GM13977 (cell line): ENCODE measurements at regions not wholly inside any gene's neighbourhood (a gene's known extent, or its start where the extent isn't known, plus 50 kb on each side); places are given as distances from the start of the nearest gene placed in this dataset.
A peak's percentile ranks its signal among the peaks of the same experiment; 100 is the strongest.

ENCODE experiments used
- DNase-seq: peaks from one replicate; pipeline ENCODE4 v3.0.0; 2012; ENCODE audit warnings: low spot score
- CTCF ChIP-seq: IDR thresholded peaks from 2 replicates; pipeline ENCODE4 v1.5.1; 2012; ENCODE audit warnings: mild to moderate bottlenecking, control low read depth; ENCODE audit not compliant: insufficient read depth; ENCODE audit errors: extremely low read depth, missing control alignments
- in situ Hi-C: fragments of 300-500 bp; cut with MboI; formaldehyde crosslinking; loops from one replicate; pipeline ENCODE4 v1.12.0; 2022; ENCODE audit warnings: low sequenced_read_pairs, low pct_unique_long_range_greater_than_20kb, mixed read lengths, inconsistent platforms; ENCODE audit not compliant: unreplicated experiment

- in situ Hi-C loops: no loop called here
- TF ChIP-seq CTCF: no peak
- no peak for DNase-seq
These were observed 304.6 kb downstream of the RPLP1 start for GRCh38 chr15:69757186-69757585.

- TF ChIP-seq CTCF: no peak
- in situ Hi-C loops: no loop called here
These were observed 305.7 kb downstream of the RPLP1 start for GRCh38 chr15:69758291-69758771.

GRCh38 chr15:69758810-69759790 is 306.5 kb downstream of the RPLP1 start:
- TF ChIP-seq CTCF: no peak
- in situ Hi-C loops: no loop called here
- DNase-seq: peak; percentile 33

More at GRCh38 chr15:69758291-69758771, 305.7 kb downstream of the RPLP1 start:
- DNase-seq: no peak

GRCh38 chr15:69760258-69760845 is 307.7 kb downstream of the RPLP1 start:
- in situ Hi-C loops: no loop called here
- TF ChIP-seq CTCF: no peak
- DNase-seq: no peak

GRCh38 chr15:69760890-69761568 is 308.4 kb downstream of the RPLP1 start:
- no peak for TF ChIP-seq CTCF
- DNase-seq: peak; percentile 56
- in situ Hi-C loops: no loop called here

- no peak for DNase-seq
- in situ Hi-C loops: no loop called here
- TF ChIP-seq CTCF: peak; percentile 33
These were observed 309.9 kb downstream of the RPLP1 start for GRCh38 chr15:69762373-69763148.
